ENCODE measurements at regions not wholly inside any gene's neighbourhood (a gene's known extent, or its start where the extent isn't known, plus 50 kb on each side); places are given as distances from the start of the nearest gene placed in this dataset.

GRCh38 chr1:30313176-30313575, 410.2 kb downstream of the MATN1 start:
- TF ChIP-seq CTCF (IDR thresholded peaks at IDR 0.05 in 4 of 5, conservative IDR thresholded peaks at IDR 0.05 in 1 of 5) (no peak), POLR2A (IDR thresholded peaks at IDR 0.05) (no peak)

Data from gastrocnemius medialis (tissue), 4 donors.